GM21529 (cell line): ENCODE measurements at regions not wholly inside any gene's neighbourhood (a gene's known extent, or its start where the extent isn't known, plus 50 kb on each side); places are given as distances from the start of the nearest gene placed in this dataset.

Source experiments
- ATAC-seq: cut with Tn5 transposase; IDR thresholded peaks from one replicate; pipeline ENCODE4 v1.9.1; 2021; ENCODE audit not compliant: unreplicated experiment

GRCh38 chr5:62731022-62731421 is 152.4 kb downstream of the LRRC70 start:
- peak; percentile 59 for ATAC-seq

DNA sequence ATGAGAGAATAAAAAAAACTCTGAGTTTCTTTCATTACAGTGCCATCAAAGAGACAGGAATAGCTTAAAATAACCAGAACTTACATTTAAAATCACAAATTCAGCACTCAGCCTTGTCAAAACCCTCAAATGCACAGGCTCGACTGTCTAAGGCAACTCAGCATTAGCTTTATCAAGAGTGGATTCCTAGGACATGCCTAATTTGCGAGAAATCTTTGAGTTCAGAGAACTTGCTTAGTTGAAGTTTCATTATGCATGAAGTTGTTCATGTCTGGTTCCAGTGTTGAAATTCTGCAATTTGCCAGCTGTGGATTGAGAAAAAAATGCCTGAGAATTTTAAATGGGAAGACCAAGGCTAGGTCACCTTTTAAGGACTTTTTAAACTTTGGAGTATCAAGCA is 151.1 kb downstream of the LRRC70 start:
- no peak for ATAC-seq

GRCh38 chr5:62727861-62728260 is 149.2 kb downstream of the LRRC70 start:
- ATAC-seq, result no peak

GRCh38 chr5:62727184-62727583 is 148.6 kb downstream of the LRRC70 start:
- ATAC-seq, result no peak

DNA sequence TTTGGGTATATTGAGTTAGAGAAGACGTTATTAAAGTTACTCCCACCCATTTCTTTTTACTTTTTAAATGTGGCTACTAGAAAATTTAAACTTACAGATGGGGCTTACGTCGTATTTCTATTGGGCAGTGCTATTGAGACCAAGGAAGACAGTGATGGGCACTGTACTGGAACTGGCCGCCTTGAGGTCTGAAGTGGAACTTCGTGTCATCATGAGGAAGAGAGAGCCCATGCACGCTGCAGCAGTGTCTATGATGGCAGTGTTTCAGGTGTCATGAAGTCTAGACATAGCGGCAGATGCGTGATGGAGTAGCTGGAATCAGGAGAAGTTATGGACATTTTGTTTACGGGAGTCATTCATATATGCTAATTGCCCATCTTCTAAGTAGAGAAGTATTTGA is 143.7 kb downstream of the LRRC70 start:
- ATAC-seq, result no peak

DNA sequence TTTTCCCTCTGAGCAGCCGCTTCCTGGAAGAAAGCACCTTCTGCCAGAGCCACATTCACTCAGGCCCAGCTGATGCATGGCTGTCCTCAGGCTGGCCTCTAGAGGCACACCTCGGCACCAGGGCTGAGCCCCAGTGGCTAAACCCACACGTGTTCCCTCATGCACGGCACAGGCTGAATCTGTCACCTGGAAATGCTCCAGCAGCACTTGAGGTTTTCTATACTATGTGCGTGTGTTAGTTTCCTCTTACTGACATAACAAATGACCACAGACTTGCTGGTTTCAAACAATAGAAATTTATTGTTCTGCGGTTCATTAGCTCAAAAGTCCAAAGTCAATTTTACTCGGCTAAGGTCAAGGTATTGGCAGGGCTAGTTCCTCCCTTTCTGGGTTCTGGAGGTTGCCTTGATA is 141.4 kb downstream of the LRRC70 start:
- peak; percentile 99 for ATAC-seq

- ATAC-seq, result no peak
Observed at GRCh38 chr5:62719061-62719720, 140.6 kb downstream of the LRRC70 start.

DNA sequence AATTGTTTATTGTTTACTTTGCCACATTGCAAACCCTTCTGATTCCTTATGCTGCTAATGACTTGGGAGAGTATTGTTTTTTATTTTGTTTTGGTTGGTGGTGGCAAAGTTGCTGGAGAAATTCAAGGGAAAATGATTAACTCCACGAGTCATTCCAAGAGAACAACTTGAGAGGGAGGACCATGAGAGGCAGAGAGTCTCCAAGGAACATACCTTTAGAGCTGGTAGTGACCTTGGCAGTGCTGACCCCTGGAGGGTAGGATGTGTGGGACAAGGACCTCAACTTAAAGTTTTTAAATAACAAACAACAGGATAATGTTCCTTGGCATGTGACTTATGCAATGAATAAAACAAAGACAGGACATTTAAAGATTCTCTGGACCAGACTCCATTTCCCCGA is 139.7 kb downstream of the LRRC70 start:
- ATAC-seq, result no peak

DNA sequence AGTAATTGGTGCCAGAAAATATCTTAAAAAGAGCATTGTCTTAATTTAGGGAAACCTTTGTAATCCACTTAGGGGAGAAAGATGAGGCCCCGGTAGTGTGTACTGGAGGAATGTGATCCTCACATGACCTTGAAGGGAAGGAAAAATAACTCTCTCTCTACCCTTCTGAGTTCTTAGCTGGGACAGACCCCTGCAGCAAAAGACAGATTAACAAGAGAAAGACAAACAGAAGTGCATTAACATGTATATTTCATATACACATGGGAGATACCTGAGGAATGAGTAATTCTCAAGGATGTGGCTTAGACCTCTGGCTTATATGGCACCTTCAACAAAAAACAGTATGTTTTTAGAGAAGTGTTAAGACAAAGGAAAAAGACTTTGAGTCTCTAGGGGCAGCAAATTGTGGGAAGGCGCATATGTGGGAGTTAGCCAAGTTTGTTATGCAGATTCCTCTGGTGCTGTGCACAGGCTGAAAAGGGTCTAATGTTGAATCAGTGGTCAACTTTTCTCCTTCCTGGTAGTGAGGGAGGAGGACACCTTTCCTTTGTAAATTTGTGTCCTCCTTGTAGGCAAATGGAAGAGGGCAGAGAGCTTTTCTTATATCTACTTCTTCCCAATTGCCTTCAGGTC is 138.8 kb downstream of the LRRC70 start:
- no peak for ATAC-seq

DNA sequence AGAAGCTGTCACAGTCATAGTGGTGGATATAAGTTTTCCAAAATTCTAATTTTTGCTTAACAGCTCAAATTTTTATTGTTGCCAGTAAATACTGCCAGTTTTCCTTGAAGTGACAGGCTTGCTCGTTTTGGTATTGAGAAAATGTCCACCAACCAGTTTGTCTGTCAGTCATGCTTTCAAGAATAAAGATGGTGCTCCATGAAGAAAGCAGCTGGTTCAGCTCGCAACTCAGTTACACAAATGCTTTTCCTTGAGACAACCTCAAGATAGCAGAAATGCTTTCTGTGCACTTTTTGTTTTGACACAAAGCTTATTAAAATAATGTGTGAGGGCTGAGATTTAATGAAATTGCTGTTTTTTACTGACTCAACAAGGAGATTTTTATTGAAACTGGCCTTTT is 135.7 kb downstream of the LRRC70 start:
- no peak for ATAC-seq

DNA sequence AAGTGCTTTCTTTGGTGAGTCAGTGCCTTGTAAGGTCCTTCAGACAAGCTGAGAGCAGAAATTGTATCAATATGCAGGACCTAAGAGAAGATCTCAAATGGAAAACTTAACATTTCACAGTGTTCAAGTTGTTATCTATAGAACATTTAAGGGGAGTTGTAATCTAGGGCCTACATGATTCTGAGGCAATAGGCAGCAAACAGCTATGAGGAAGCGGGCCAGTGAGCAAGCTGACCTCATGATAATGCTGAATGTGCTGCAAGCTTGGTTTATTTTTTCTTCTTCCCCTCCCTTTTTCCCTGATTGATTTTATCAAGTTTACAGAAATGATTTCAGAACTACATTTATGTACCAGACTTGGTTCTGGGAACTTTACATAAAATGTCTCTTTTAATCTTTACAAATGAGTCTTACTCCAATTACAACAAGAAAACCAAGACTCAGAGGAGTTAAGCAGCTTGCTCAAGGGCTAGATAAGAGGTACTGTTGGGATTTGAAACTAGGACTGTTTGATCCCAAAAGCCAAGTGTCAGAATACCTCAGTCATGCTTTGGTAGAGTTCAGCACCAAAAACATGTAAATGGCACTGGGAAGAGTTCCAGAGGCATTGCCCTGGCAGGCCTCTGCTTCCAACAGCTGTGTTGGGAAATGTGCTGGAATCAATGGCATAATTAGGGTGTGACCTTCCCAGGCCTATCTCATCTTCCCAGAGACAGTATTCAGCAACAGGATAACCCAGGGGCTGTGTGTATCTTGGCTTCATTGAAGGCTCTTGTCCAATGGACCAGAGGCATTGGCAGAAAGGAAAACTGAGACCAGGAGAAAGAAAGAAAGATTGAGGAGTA is 130.1 kb downstream of the LRRC70 start:
- no peak for ATAC-seq

- ATAC-seq, result no peak
Observed at GRCh38 chr5:62707563-62707962, 128.9 kb downstream of the LRRC70 start.

GRCh38 chr5:62707131-62707530 is 128.5 kb downstream of the LRRC70 start:
- no peak for ATAC-seq

GRCh38 chr5:62705022-62705421 is 126.4 kb downstream of the LRRC70 start:
- ATAC-seq, result no peak

DNA sequence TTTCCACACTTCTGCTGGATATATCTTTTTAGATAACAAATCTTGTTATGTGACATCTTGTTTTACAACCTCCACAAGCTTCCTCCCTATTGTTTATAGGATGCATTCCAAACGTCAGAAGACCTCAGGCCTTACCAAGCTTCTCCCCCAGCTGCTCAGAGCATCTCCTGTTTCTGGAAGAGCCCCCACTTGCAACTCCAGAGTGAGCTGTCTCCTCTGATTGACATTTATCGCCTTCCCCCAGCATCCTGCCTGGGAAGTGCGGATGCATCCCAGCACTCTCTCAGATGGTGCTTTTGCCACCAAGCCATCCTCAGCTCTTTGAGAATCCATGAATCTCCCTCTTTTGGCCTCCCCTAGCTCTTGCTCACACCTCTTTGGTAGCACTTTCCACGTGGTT is 123.5 kb downstream of the LRRC70 start:
- no peak for ATAC-seq

DNA sequence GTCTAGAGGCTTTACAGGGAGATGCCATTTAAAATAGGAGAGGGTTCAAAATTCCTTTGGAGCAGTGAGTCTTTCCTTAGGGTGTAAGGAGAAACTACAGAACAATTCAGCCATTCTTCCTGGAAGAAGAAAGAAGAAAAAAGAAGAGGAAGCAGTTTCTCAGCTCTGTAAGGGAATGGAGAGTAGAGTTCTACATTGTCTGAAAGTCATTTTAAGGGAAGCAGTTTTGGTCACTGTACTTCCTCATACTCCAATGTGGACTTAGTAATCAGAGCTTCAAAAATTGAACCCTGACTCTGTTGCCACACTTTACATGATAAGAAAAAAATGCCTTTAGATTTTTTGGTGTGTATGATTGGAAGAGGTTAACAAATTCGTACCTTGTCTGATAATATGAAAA is 122.4 kb downstream of the LRRC70 start:
- no peak for ATAC-seq

DNA sequence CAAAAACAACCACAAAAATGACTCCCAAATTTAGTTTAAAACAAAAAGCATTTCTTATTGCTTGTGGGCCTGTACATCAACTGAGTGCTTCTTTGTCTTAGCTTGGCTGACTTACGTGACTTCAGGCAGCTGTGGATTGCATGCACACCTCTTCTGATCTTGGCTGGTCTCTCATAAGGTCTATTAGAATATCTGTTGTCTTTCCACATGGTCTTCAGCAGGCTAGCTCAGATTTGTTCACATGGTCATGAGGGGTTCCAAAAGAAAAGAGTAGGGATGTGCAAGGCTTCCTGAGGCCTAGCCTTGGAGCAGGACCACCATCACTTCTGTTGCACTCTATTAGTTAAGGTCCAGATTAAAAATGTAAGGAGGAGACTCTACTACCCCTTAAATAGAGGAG is 120.1 kb downstream of the LRRC70 start:
- ATAC-seq, result no peak

- no peak for ATAC-seq
Observed at GRCh38 chr5:62695274-62695673, 116.7 kb downstream of the LRRC70 start.

- no peak for ATAC-seq
Observed at GRCh38 chr5:62692946-62693713, 114.5 kb downstream of the LRRC70 start.

GRCh38 chr5:62691946-62692345 is 113.3 kb downstream of the LRRC70 start:
- no peak for ATAC-seq

GRCh38 chr5:62690421-62690820 is 111.8 kb downstream of the LRRC70 start:
- ATAC-seq, result peak; percentile 19
